ENCODE measurements at regions not wholly inside any gene's neighbourhood (a gene's known extent, or its start where the extent isn't known, plus 50 kb on each side); places are given as distances from the start of the nearest gene placed in this dataset.

DNA sequence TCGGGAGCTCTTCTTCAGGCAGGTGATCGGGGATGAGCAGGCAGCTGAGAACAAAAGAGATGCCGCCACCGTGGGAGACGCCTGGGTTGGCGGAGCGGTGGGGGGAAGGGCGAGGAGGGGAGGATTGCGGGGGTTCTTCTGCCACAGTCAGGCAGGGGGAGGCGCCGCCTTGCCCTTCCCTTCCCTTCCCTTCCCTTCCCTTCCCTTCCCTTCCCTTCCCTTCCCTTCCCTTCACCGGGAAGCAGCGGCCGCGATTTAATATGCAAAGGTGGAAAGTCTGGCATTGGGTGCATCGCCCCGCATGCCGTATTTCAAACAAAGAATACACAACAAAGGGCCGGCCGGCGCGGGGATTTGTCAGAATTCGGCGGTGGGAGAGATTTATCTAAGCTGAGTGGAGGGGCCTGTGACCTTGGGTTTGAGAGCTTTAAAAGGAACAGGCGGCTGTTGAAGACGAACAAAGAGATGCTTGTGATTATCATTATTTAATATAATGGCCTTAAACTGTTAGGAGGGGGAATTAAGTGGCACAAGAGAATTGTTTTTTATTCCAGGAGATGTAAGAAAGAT, 262.3 kb upstream of the TNRC6C start:
- TF ChIP-seq JUND (IDR thresholded peaks at IDR 0.05; ENCODE audit: low read depth), result no peak
- DNase-seq (ENCODE audit: low read depth in 1 of 2, low spot score in 1 of 2), result no peak
- in situ Hi-C loops (cut with HindIII; ENCODE audit: low pct_unique_long_range_greater_than_20kb, low sequenced_read_pairs), result no loop called here

GRCh38 chr17:77696721-77697460, 261.6 kb upstream of the TNRC6C start:
- in situ Hi-C loops (cut with HindIII; ENCODE audit: low pct_unique_long_range_greater_than_20kb, low sequenced_read_pairs), result no loop called here
- DNase-seq (ENCODE audit: low read depth in 1 of 2, low spot score in 1 of 2), result no peak
- TF ChIP-seq JUND (IDR thresholded peaks at IDR 0.05; ENCODE audit: low read depth), result no peak

- DNase-seq (ENCODE audit: low read depth in 1 of 2, low spot score in 1 of 2), result no peak
- in situ Hi-C loops (cut with HindIII; ENCODE audit: low pct_unique_long_range_greater_than_20kb, low sequenced_read_pairs), result no loop called here
- TF ChIP-seq JUND (IDR thresholded peaks at IDR 0.05; ENCODE audit: low read depth), result no peak
Observed at GRCh38 chr17:77697480-77698400, 260.8 kb upstream of the TNRC6C start.

DNA sequence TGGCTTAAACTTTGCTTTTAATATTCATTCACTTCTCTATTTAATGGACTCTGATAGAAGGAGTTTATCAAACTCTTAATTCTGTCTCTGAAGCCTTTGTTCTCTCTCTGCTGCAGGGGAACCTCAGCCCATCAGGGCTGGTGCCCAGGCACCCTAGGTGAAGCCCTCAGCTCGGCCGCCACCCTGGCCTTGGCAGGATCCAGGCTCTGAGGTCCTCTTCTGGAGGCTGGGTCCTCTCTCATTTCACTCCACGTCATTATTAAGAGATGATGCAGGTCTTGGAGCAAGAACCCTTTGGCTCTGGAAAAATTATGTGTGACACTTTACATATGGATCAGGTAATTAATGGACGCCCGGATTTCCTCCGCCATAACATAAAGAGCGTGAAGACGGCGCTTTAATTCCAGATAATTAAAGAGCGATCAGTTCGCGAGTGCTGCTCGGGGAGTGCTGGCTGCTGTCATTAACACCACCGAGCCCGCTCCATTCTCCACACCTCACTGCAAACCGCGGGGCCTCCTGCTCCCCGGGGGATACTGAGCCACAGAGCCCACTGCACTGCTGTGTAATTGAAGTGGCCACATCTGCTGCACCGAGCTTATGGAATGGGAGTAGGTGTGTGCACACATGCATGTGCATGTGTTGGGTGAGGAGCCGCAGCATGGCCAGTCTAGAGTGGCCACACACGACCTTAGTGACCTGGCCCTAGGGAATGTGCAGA, 259.4 kb upstream of the TNRC6C start:
- in situ Hi-C loops (cut with HindIII; ENCODE audit: low pct_unique_long_range_greater_than_20kb, low sequenced_read_pairs), result no loop called here
- DNase-seq (ENCODE audit: low read depth in 1 of 2, low spot score in 1 of 2), result no peak
- TF ChIP-seq JUND (IDR thresholded peaks at IDR 0.05; ENCODE audit: low read depth), result no peak

DNA sequence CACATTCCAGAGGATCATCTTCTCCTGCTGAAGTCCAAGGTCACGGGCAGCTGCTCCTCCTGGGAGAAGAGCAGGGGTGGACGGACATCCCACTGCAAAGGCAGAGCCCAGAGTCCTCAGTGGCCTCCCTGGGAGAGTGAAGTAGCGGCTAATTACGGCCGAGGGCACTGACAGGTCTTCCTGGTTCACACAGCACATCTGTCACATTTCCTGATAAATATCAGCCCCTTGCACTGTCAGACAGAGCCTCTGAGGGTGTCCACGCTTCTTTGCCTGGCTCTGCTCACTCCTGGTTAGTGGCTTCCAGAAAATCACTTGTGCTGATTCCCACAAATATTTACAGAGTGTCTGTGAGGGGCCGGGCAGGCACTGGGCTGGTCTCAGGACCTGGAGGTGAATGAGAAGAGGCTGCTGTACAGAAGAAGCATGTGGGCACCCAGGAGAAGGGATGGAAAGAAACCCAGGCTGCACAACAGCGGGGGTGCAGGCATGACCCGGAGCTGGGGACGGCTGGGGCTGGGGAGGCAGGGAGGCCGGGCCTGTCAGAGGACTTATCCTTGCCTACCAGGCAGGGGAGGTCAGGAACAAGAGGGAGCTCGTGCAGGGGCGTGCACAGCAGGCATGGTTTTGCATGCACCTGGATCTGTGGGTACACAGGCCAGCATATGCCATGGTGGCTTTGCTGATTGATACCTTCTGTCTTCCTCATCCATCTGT, 258.2 kb upstream of the TNRC6C start:
- TF ChIP-seq JUND (IDR thresholded peaks at IDR 0.05; ENCODE audit: low read depth), result no peak
- in situ Hi-C loops (cut with HindIII; ENCODE audit: low pct_unique_long_range_greater_than_20kb, low sequenced_read_pairs), result no loop called here
- DNase-seq (ENCODE audit: low read depth in 1 of 2, low spot score in 1 of 2), result no peak

- in situ Hi-C loops (cut with HindIII; ENCODE audit: low pct_unique_long_range_greater_than_20kb, low sequenced_read_pairs), result no loop called here
- no peak for TF ChIP-seq JUND (IDR thresholded peaks at IDR 0.05; ENCODE audit: low read depth)
- no peak for DNase-seq (ENCODE audit: low read depth in 1 of 2, low spot score in 1 of 2)
Observed at GRCh38 chr17:77701996-77702395, 256.5 kb upstream of the TNRC6C start.

- no peak for DNase-seq (ENCODE audit: low read depth in 1 of 2, low spot score in 1 of 2)
- in situ Hi-C loops (cut with HindIII; ENCODE audit: low pct_unique_long_range_greater_than_20kb, low sequenced_read_pairs), result no loop called here
- TF ChIP-seq JUND (IDR thresholded peaks at IDR 0.05; ENCODE audit: low read depth), result no peak
Observed at GRCh38 chr17:77704048-77704815, 254.3 kb upstream of the TNRC6C start.

- DNase-seq (ENCODE audit: low read depth in 1 of 2, low spot score in 1 of 2), result no peak
- no peak for TF ChIP-seq JUND (IDR thresholded peaks at IDR 0.05; ENCODE audit: low read depth)
- in situ Hi-C loops (cut with HindIII; ENCODE audit: low pct_unique_long_range_greater_than_20kb, low sequenced_read_pairs), result no loop called here
Observed at GRCh38 chr17:77706938-77707337, 251.6 kb upstream of the TNRC6C start.

DNA sequence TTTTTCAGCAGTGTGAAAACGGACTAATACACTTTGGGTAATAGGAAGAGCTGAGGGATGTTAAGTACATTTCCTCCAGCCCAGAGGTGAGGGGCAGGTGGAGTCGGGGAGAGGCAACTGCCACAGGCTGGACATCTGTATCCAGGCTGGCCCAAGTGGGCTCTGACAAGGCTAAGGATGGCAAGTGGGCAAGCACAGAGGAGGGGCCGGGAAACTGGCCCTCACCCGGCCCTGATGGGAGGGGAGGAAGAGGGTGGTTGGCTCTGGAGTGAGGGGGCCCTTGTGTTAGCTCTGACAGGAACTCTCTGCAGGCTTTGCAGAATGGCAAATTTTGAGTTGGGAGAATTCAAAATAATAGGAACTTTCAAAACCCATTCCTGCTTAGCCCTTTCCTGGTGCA, 251.0 kb upstream of the TNRC6C start:
- in situ Hi-C loops (cut with HindIII; ENCODE audit: low pct_unique_long_range_greater_than_20kb, low sequenced_read_pairs), result no loop called here
- no peak for DNase-seq (ENCODE audit: low read depth in 1 of 2, low spot score in 1 of 2)
- no peak for TF ChIP-seq JUND (IDR thresholded peaks at IDR 0.05; ENCODE audit: low read depth)

DNA sequence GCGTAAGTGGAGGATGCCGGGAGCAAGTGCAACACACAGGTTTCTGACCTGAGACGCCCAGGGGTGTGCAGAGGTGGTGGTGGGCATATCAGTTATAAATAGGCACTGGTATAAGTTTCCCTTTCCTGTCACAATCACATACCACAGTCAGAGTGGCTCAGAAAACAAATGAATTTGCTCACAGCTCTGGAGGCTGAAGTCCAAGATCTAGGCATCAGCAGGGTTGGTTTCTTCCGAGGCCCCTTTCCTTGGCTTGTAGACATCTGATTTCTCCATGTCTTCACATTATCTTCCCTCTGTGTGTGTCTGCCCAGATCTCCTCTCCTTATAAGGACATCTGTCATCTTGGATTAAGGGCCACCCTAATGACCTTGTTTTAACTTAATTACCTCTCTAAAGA, 250.5 kb upstream of the TNRC6C start:
- no peak for DNase-seq (ENCODE audit: low read depth in 1 of 2, low spot score in 1 of 2)
- in situ Hi-C loops (cut with HindIII; ENCODE audit: low pct_unique_long_range_greater_than_20kb, low sequenced_read_pairs), result no loop called here
- no peak for TF ChIP-seq JUND (IDR thresholded peaks at IDR 0.05; ENCODE audit: low read depth)

DNA sequence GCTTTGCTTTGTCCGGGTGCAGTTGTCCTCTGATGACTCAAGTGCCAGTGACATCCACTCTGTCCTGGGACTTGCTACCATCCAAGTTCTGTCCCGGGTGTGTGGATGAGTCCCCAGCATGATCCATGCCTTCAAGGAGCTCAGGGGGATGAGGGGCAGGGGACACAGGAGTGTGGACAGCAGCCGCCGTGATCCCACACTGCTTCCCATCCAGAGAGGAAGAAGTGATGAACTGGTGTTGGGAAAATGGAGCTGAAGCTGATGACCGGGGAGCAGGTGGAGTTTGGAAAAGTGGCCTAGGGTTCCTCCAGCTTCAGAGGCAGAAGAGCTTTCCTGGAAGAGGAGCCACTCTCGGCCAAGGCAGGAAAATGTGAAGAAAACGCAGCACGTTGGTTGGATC, 249.6 kb upstream of the TNRC6C start:
- DNase-seq (ENCODE audit: low read depth in 1 of 2, low spot score in 1 of 2), result no peak
- in situ Hi-C loops (cut with HindIII; ENCODE audit: low pct_unique_long_range_greater_than_20kb, low sequenced_read_pairs), result no loop called here

More for the DNA sequence above, 249.6 kb upstream of the TNRC6C start:
- no peak for TF ChIP-seq JUND (IDR thresholded peaks at IDR 0.05; ENCODE audit: low read depth)

All from T47D (cell line).